Activated B cell treated with CpG ODN at 0.5 μM for 24 hours (primary cell): ENCODE measurements at regions not wholly inside any gene's neighbourhood (a gene's known extent, or its start where the extent isn't known, plus 50 kb on each side); places are given as distances from the start of the nearest gene placed in this dataset.

ENCODE experiments used
- ATAC-seq: fragments of 200-7000 bp; cut with Tn5 transposase; one replicate; pipeline ENCODE4 v1.10.0; 2021; ENCODE audit warnings: low read depth, mild to moderate bottlenecking, moderate library complexity
- CTCF ChIA-PET: fragments of 350-600 bp; sonication (Branson Sonifier 250); formaldehyde crosslinking; loops from one replicate; lab custom pipeline; 2021; ENCODE audit warnings: antibody characterized with exemption; lab: Charles Lee
- POLR2A ChIA-PET: fragments of 350-600 bp; sonication (Branson Sonifier 250); formaldehyde crosslinking; loops from one replicate; lab custom pipeline; 2021; ENCODE audit warnings: antibody characterized with exemption; lab: Charles Lee
- DNase-seq: peaks from one replicate; pipeline ENCODE4 v3.0.0; 2022
- H3K27ac Mint-ChIP-seq: one replicate; pipeline ENCODE4 v1.8.0; 2020; ENCODE audit warnings: mixed read lengths
- H3K27me3 Mint-ChIP-seq: one replicate; pipeline ENCODE4 v1.8.0; 2021; ENCODE audit warnings: mixed read lengths
- H3K36me3 Mint-ChIP-seq: one replicate; pipeline ENCODE4 v1.8.0; 2021; ENCODE audit warnings: low read depth, mixed read lengths
- H3K4me1 Mint-ChIP-seq: one replicate; pipeline ENCODE4 v1.8.0; 2021; ENCODE audit warnings: mixed read lengths
- H3K4me3 Mint-ChIP-seq: one replicate; pipeline ENCODE4 v1.8.0; 2020; ENCODE audit warnings: mild to moderate bottlenecking, mixed read lengths
- H3K9me3 Mint-ChIP-seq: one replicate; pipeline ENCODE4 v1.8.0; 2020; ENCODE audit warnings: mixed read lengths
- intact Hi-C: fragments of 100-400 bp; cut with micrococcal nuclease; formaldehyde crosslinking; loops from one replicate; pipeline ENCODE4 v1.15.1; 2024
- TF ChIP-seq, protein P1 (sequence below): fragments of 200-600 bp; IDR thresholded peaks from one replicate; pipeline ENCODE4 v1.8.0; 2022; ENCODE audit warnings: antibody characterized with exemption, mild to moderate bottlenecking

DNA sequence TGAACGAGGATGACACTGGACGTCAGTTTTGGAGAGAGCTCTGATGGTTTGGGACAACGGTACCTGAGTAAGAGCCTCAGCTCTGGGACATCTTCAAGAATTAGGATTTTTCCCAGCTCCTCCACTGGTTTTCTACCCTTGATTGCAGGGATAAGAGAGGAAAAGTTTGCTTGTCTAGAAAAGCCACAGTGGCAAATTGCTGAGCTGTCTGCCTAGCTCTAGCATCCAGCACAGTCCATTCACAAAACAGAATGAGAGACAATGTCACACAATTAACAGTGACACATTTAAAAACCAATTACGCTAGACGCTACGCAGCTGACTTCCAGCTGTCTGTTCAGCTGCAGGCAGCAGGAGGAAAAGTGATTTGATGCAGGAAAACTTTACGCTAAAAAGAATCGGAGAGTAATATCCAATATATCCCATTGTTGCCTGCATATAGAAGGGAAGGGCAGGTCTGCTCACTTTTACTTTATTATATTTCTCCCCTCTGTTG is 168.1 kb upstream of the PRICKLE1 start:
- POLR2A ChIA-PET, result no interaction called here
- intact Hi-C loops, result no loop called here
- Mint-ChIP-seq H3K9me3 (no peaks in the 10 kb centered on the region), H3K4me3 (no peak overlapping the region), H3K36me3 (no peaks in the 10 kb centered on the region), H3K4me1 (no peaks in the 10 kb centered on the region), H3K27ac (no peak overlapping the region), H3K27me3 (no peaks in the 10 kb centered on the region)
- no peak for DNase-seq
- TF ChIP-seq, protein P1, sequence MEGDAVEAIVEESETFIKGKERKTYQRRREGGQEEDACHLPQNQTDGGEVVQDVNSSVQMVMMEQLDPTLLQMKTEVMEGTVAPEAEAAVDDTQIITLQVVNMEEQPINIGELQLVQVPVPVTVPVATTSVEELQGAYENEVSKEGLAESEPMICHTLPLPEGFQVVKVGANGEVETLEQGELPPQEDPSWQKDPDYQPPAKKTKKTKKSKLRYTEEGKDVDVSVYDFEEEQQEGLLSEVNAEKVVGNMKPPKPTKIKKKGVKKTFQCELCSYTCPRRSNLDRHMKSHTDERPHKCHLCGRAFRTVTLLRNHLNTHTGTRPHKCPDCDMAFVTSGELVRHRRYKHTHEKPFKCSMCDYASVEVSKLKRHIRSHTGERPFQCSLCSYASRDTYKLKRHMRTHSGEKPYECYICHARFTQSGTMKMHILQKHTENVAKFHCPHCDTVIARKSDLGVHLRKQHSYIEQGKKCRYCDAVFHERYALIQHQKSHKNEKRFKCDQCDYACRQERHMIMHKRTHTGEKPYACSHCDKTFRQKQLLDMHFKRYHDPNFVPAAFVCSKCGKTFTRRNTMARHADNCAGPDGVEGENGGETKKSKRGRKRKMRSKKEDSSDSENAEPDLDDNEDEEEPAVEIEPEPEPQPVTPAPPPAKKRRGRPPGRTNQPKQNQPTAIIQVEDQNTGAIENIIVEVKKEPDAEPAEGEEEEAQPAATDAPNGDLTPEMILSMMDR, result no peak
- ATAC-seq, result no peak
- CTCF ChIA-PET, result no interaction called here

DNA sequence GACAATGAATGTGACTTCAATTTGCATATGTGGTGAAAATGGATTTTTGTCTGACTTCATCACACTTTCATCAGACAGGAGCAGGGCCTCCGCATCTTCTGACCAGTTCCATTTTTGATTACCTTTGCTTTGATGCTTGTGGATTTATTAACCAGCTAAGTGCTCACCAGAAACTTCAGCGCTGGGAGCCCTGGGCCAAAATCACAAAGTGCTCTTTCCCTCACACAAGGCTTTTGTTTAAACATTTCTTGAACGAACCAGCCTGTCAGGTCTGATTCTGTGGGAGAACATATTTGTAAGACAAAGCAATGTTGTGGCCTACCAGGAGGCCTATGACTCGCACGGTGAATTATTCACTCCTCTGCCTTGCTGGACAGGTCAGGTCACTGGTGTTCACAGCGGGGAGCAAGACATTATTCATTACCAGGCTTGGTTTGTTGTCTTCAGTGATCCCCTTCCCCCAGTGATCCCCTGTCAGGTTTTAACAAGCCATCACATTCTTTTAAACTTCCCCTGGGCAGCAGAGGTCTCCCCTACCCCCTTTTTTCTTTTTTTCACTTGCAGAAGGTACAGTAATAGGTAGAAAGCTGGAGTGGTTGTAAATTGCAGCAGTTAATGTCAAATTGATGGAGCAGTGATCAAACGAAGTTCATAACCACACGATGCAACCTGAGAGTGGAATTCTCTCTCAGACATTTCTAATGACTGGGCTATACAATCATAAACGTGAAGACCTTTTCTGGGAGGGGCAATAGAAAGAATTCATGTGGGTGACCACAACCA is 167.5 kb upstream of the PRICKLE1 start:
- CTCF ChIA-PET, result no interaction called here
- no peaks in the 10 kb centered on the region for H3K27me3 Mint-ChIP-seq
- DNase-seq (no peak), ATAC-seq (no peak)
- TF ChIP-seq, protein P1, result no peak
- H3K4me3 Mint-ChIP-seq, result no peak overlapping the region
- H3K27ac Mint-ChIP-seq, result no peak overlapping the region
- POLR2A ChIA-PET, result no interaction called here
- H3K4me1 Mint-ChIP-seq, result no peaks in the 10 kb centered on the region
- no peaks in the 10 kb centered on the region for H3K9me3 Mint-ChIP-seq
- intact Hi-C loops, result no loop called here
- H3K36me3 Mint-ChIP-seq, result no peaks in the 10 kb centered on the region

DNA sequence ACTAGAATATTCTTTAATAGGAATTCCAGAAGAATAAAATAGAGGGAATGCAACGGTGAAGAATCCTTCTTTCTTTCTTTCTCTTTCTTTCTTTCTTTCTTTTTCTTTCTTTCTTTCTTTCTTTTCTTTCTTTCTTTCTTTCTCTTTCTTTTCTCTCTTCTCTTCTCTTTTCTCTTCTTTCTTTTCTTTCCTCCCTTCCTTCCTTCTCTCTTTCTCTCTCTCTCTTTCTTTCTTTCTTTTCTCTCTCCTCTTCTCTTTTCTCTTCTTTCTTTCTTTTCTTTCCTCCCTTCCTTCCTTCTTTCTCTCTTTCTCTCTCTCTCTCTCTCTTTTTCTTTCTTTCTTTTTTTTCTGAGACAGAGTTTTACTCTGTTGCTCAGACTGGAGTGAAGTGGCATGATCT is 160.8 kb upstream of the PRICKLE1 start:
- intact Hi-C loops, result no loop called here
- DNase-seq (no peak), ATAC-seq (no peak)
- Mint-ChIP-seq H3K27ac (no peak overlapping the region), H3K36me3 (no peaks in the 10 kb centered on the region), H3K9me3 (peaks cover 10% of the 10 kb centered on the region), H3K4me3 (no peak overlapping the region), H3K27me3 (peaks cover 2% of the 10 kb centered on the region), H3K4me1 (no peaks in the 10 kb centered on the region)
- POLR2A ChIA-PET, result no interaction called here
- TF ChIP-seq, protein P1, result no peak
- CTCF ChIA-PET, result no interaction called here

DNA sequence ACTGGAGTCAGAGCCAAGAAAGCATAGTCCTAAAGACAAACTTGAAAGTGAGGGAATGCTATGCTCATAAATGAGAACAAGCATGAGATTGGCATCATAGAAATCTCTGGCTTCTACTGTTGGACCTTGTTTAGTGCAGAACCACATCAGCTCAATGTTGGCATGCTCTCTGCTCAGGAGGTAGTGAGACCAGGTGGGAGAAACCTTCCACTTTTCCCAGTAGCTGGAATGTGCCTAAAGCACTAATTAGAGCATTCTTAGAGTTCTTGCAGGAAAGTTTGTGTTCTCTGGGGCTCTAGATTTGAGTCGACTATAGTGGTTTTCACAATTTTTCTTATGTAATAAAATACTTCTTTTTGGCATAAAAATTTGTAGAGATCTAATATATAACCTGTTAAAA is 159.7 kb upstream of the PRICKLE1 start:
- CTCF ChIA-PET, result no interaction called here
- H3K36me3 Mint-ChIP-seq, result no peaks in the 10 kb centered on the region
- H3K4me3 Mint-ChIP-seq, result no peak overlapping the region
- POLR2A ChIA-PET, result no interaction called here
- H3K4me1 Mint-ChIP-seq, result no peaks in the 10 kb centered on the region
- H3K27ac Mint-ChIP-seq, result no peak overlapping the region
- DNase-seq (no peak), ATAC-seq (no peak)
- intact Hi-C loops, result no loop called here
- H3K9me3 Mint-ChIP-seq, result peaks cover 10% of the 10 kb centered on the region
- TF ChIP-seq, protein P1, result no peak
- H3K27me3 Mint-ChIP-seq, result peaks cover 2% of the 10 kb centered on the region

DNA sequence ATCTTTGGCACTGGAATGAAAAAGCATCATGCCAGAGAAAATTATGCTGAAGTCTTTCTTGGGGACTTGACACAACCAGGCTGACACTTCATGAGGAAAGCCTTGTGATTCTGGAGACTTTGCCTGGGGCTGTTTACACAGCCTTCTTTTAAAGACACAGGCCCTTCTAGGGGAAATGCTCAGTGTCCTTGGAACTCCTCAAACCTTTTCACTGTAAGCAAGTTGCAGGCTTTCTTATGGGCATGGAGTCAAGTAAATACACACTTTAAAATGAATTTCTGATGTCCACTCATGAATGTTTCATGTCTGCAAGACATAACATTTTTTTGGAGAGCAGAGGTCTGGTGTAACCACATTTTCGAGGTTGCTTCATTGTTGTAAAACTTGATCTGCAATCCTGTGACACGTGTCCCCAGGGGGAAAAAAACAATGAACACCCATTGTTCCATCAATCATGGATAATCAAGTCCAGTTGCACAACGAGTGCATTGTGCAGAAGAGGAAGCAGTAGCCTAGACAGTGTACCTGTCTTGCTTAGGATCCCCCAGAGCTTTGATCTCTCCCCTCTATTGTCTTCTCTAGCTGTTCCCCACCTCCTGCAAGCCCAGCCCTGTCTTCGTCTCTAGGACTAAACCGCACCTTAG is 155.1 kb upstream of the PRICKLE1 start:
- Mint-ChIP-seq H3K27me3 (no peaks in the 10 kb centered on the region), H3K4me3 (no peak overlapping the region), H3K4me1 (no peaks in the 10 kb centered on the region), H3K36me3 (no peaks in the 10 kb centered on the region), H3K9me3 (peaks cover 10% of the 10 kb centered on the region), H3K27ac (no peak overlapping the region)
- ChIA-PET CTCF (no interaction called here), POLR2A (no interaction called here)
- TF ChIP-seq, protein P1, result no peak
- intact Hi-C loops, result no loop called here
- ATAC-seq (no peak), DNase-seq (no peak)
